ENCODE measurements at regions not wholly inside any gene's neighbourhood (a gene's known extent, or its start where the extent isn't known, plus 50 kb on each side); places are given as distances from the start of the nearest gene placed in this dataset.

DNA sequence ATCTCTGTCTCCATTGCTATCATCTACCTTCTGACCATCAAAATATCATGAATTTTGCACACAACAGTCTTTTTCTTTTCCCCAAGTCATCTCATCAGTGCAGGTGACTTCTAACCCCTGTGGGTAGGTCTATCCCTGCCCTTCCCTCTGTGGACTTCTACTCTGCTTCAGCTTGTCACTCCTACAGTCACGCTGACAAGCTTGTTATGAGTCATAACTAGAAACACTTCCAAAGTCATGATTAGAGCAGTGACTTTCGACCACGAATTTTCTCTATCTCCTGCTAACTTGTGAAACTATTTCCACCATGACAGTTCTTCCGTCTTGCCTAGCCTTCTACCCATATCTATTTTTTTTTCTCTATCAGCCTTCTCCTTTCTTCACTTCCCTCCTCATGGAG, 343.7 kb upstream of the ARGLU1 start:
- H3K4me3 ChIP-seq (ENCODE audit: low read length) = no peak overlapping the region
- TF ChIP-seq, protein P1, sequence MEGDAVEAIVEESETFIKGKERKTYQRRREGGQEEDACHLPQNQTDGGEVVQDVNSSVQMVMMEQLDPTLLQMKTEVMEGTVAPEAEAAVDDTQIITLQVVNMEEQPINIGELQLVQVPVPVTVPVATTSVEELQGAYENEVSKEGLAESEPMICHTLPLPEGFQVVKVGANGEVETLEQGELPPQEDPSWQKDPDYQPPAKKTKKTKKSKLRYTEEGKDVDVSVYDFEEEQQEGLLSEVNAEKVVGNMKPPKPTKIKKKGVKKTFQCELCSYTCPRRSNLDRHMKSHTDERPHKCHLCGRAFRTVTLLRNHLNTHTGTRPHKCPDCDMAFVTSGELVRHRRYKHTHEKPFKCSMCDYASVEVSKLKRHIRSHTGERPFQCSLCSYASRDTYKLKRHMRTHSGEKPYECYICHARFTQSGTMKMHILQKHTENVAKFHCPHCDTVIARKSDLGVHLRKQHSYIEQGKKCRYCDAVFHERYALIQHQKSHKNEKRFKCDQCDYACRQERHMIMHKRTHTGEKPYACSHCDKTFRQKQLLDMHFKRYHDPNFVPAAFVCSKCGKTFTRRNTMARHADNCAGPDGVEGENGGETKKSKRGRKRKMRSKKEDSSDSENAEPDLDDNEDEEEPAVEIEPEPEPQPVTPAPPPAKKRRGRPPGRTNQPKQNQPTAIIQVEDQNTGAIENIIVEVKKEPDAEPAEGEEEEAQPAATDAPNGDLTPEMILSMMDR (IDR thresholded peaks at IDR 0.05; ENCODE audit: insufficient read depth, low read depth, low read length, missing control alignments) = no peak
- DNase-seq (ENCODE audit: low read depth) = no peak

DNA sequence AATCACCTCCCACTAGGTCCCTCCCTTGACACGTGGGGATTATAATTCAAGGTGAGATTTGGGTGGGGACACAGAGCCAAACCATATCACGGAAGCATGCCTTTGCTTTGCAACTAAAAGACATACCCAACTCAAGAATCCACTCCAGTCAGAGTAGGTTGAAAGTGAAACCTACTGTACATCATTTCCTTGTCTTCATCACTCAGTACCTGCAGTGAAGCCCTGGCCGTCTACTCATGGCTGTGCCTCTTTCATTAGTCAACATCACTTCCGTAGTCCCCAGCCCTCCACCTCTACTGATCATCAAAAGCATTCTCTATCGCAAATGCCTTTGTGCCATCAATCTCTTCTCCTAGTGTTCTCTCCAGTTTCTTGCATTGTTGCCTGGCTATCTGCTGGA, 343.1 kb upstream of the ARGLU1 start:
- TF ChIP-seq, protein P1 (IDR thresholded peaks at IDR 0.05; ENCODE audit: insufficient read depth, low read depth, low read length, missing control alignments) = no peak
- no peak overlapping the region for H3K4me3 ChIP-seq (ENCODE audit: low read length)
- DNase-seq (ENCODE audit: low read depth) = no peak

DNA sequence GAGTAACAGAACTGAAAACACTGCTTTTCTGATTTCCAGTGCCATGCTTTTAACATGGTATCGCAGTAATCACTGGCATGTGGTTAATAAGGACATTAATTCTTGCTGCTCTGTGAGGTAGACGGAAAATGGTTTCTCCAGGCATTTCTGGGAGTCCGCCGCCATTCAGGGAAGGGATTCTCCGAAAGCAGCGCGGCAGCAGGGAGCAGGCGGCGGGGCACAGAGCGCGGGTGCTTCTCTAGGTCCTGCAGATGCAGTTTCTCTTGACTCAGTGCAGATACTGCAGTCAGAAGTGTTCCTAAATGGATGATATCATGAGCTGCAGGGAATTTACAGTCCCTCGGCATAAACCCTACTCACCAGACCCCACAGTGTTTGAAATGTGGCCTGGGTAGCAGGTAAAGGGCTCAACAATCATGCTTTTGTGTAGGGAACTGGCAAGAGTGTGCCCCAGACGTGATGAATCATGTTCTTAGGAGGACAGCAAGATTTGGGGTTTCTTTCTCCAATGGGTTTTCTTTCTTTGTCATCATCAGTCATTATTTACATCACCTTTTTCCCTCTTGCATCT, 338.6 kb upstream of the ARGLU1 start:
- no peak overlapping the region for H3K4me3 ChIP-seq (ENCODE audit: low read length)
- DNase-seq (ENCODE audit: low read depth) = no peak
- TF ChIP-seq, protein P1 (IDR thresholded peaks at IDR 0.05; ENCODE audit: insufficient read depth, low read depth, low read length, missing control alignments) = no peak

DNA sequence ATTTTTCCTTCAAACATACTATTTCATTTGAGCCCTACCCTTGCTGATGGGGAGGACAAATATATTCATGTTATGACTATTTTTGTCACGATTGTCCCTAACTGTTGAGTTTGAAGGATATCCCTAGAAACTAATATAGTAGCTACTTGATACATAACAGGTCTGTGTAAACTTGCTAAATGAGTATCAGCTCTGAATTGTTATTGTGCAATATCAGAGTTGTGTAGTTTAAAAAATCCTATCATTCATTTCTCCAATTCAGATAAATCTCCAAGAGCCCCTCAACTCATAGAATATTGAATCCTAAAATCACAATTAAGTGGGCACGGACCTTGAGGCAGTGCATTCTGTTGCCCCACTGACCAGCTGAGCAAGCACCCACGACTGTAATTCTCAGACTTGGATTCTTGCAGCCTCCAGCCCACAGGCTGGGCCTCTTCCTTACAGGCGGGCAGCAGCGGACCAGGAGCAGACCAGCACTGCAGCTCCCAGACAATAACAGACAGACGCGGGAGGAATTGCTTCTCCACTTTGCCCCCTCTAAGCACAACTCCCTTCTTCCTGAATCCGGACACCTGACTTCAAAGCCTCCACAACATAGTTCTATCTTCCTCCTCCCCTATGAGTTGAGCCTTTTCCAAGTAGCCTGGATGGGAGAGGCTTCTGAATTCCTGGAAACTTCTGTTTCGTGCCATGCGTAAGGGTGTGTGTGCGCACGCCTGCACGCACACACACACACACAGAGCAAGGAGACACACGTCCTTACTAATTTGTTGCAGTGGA, 337.6 kb upstream of the ARGLU1 start:
- DNase-seq (ENCODE audit: low read depth) = no peak
- no peak overlapping the region for H3K4me3 ChIP-seq (ENCODE audit: low read length)
- TF ChIP-seq, protein P1 (IDR thresholded peaks at IDR 0.05; ENCODE audit: insufficient read depth, low read depth, low read length, missing control alignments) = no peak

DNA sequence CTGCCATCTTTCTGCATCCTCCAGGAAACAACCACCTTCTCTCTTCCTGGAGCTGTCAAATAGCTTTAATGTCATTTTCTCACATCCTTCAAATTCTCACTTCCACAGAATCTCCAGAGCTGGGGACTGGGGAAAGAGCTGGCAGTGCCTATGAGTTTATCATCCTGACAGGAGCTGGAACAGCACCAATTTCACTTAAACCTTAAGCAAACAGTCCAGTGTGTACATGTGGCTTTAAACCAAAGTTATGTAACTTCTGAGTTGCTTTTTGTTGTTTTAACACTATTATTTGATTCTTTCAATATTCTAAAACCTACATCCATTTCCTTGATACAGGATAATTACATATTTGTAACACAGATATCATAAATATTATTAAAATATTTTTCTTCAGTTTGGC, 331.5 kb upstream of the ARGLU1 start:
- TF ChIP-seq, protein P1 (IDR thresholded peaks at IDR 0.05; ENCODE audit: insufficient read depth, low read depth, low read length, missing control alignments) = no peak
- DNase-seq (ENCODE audit: low read depth) = no peak
- H3K4me3 ChIP-seq (ENCODE audit: low read length) = no peak overlapping the region

DNA sequence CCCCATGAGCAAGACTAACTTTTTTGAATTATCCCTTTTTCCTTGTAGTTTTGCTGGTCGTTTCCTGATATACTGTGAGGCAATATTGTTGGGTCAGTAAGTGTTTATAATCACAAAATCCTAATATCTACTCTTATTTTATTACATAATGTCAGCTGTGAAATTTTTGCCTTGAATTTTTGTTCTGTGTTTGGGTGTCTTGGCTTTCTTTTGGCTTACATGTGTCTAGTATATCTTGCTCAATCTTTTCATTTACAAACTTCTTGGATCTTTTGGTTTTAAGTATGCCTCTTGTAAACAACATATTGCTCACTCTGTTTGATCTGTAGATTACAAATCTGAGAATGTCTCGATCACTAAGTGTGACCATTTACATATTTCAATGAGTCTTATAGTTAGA, 330.3 kb upstream of the ARGLU1 start:
- DNase-seq (ENCODE audit: low read depth) = no peak

More for the DNA sequence above, 330.3 kb upstream of the ARGLU1 start:
- TF ChIP-seq, protein P1 (IDR thresholded peaks at IDR 0.05; ENCODE audit: insufficient read depth, low read depth, low read length, missing control alignments) = no peak
- no peak overlapping the region for H3K4me3 ChIP-seq (ENCODE audit: low read length)
